K562 (cell line): ENCODE measurements at regions not wholly inside any gene's neighbourhood (a gene's known extent, or its start where the extent isn't known, plus 50 kb on each side); places are given as distances from the start of the nearest gene placed in this dataset.

ENCODE experiments used
- ATAC-seq: fragments of 200-7000 bp; cut with Tn5 transposase; 3 replicates; pipeline ENCODE4 v1.9.1; 2020; ENCODE audit warnings: moderate library complexity
- BruUV-seq: library from RNA; stranded (reverse); fragments of 400-500 nt; replicated peaks from 2 replicates; lab custom pipeline; 2021; lab: Mats Ljungman, UMichigan
- CTCF ChIA-PET: fragments of 300-600 bp; formaldehyde crosslinking; extraction: SDS; loops from one replicate; lab custom pipeline; 2021; ENCODE audit warnings: low intra/inter-chr PET ratio; lab: Yijun Ruan, JAX
- POLR2A ChIA-PET: fragments of 300-600, 350-650 bp; sonication (Branson Sonifier 250); formaldehyde crosslinking; extraction: SDS; loops from one replicate; lab custom pipeline; 2021; ENCODE audit warnings: antibody characterized with exemption, inconsistent platforms; lab: Yijun Ruan, JAX
- DNase-seq, 4 experiments: peaks; one replicate each; pipeline versions ENCODE4 v3.0.0 to v3.0.0-alpha.2; 2011 to 2018; ENCODE audit warnings: low spot score in 3 of 4, mixed read lengths in 3 of 4; ENCODE audit errors: extremely low read depth in 1 of 4
- FAIRE-seq: peaks from 2 replicates; lab custom pipeline; 2011; peaks lifted over from hg19 to GRCh38; lab: Jason Lieb, UNC
- H2AFZ ChIP-seq: 2 replicates; pipeline ENCODE4 v1.6.0; 2011; ENCODE audit warnings: low read depth, low read length, control low read depth, inconsistent platforms
- H3K27ac ChIP-seq: fragments of 200-600 bp; 3 replicates; pipeline ENCODE4 v1.8.0; 2011; ENCODE audit warnings: low read depth, mild to moderate bottlenecking, control low read depth, inconsistent platforms, low read length, moderate library complexity, mixed read lengths; ENCODE audit errors: extremely low read depth
- H3K27me3 ChIP-seq, 2 experiments: fragments of 300-600 bp in 1 of 2; 2 replicates in 1 of 2; 3 replicates in 1 of 2; pipeline versions ENCODE4 v1.6.0 to v1.8.0; 2011; ENCODE audit warnings: inconsistent platforms in 2 of 2, low read length in 2 of 2, mild to moderate bottlenecking in 1 of 2, mixed read lengths in 1 of 2, moderate library complexity in 1 of 2; ENCODE audit not compliant: control insufficient read depth in 2 of 2, insufficient read depth in 2 of 2
- H3K36me3 ChIP-seq: fragments of 300-600 bp; 3 replicates; pipeline ENCODE4 v1.8.0; 2011; ENCODE audit warnings: mild to moderate bottlenecking, low read length, inconsistent platforms; ENCODE audit not compliant: control insufficient read depth, insufficient read depth
- H3K4me1 ChIP-seq, 2 experiments: fragments of 200-600 bp in 1 of 2; replicated peaks in 1 of 2; 2 replicates in 1 of 2; 3 replicates in 1 of 2; pipeline versions ENCODE4 v1.5.1 to v1.8.0; 2011; ENCODE audit warnings: inconsistent platforms in 2 of 2, low read length in 2 of 2, mild to moderate bottlenecking in 1 of 2, mixed read lengths in 1 of 2, moderate library complexity in 1 of 2; ENCODE audit not compliant: control insufficient read depth in 2 of 2, insufficient read depth in 2 of 2
- H3K4me2 ChIP-seq: 2 replicates; pipeline ENCODE4 v1.6.1; 2011; ENCODE audit warnings: low read length, control low read depth, inconsistent platforms, mixed read lengths; ENCODE audit not compliant: insufficient read depth
- H3K4me3 ChIP-seq: fragments of 200-600 bp; sonication (generic), shearing (Covaris generic); 2 replicates; pipeline ENCODE4 v1.5.1; 2016; ENCODE audit warnings: control low read depth, inconsistent platforms
- H3K79me2 ChIP-seq: fragments of 200-600 bp; 3 replicates; pipeline ENCODE4 v1.8.0; 2011; ENCODE audit warnings: low read length, inconsistent platforms; ENCODE audit not compliant: control insufficient read depth, insufficient read depth
- H3K9ac ChIP-seq, 2 experiments: 2 replicates each; pipeline versions ENCODE4 v1.6.0 to v1.6.1; 2011; ENCODE audit warnings: low read depth in 2 of 2, low read length in 2 of 2, control low read depth in 1 of 2, inconsistent platforms in 1 of 2, mild to moderate bottlenecking in 1 of 2, mixed read lengths in 1 of 2; ENCODE audit not compliant: insufficient read depth in 1 of 2
- H3K9me1 ChIP-seq: one replicate; pipeline ENCODE4 v1.6.0; 2011; ENCODE audit warnings: inconsistent platforms, mild to moderate bottlenecking, low read length, moderate library complexity; ENCODE audit not compliant: control insufficient read depth, insufficient read depth
- H3K9me3 ChIP-seq: replicated peaks from 2 replicates; pipeline ENCODE4 v1.5.1; 2011; ENCODE audit warnings: low read depth, low read length, inconsistent platforms; ENCODE audit not compliant: control insufficient read depth, insufficient read depth
- H4K20me1 ChIP-seq: replicated peaks from 2 replicates; pipeline ENCODE4 v1.6.1; 2011; ENCODE audit warnings: low read length, inconsistent platforms, mixed read lengths; ENCODE audit not compliant: control insufficient read depth, insufficient read depth
- BHLHE40 ChIP-seq: IDR thresholded peaks from 2 replicates; pipeline ENCODE4 v1.6.1; 2011; ENCODE audit warnings: low read length, improper control_type of control experiment
- CREB1 ChIP-seq, 2 experiments: sonication (generic) in 1 of 2; formaldehyde crosslinking in 1 of 2; IDR thresholded peaks; 2 replicates each; pipeline versions ENCODE4 v1.6.1 to v1.8.0; 2012 to 2022; ENCODE audit warnings: inconsistent platforms in 1 of 2, mild to moderate bottlenecking in 1 of 2, missing genetic modification reagents in 1 of 2, moderate library complexity in 1 of 2
- FOXA1 ChIP-seq: fragments of 450-650 bp; IDR thresholded peaks from 2 replicates; pipeline ENCODE4 v1.6.1; 2016; ENCODE audit warnings: mild to moderate bottlenecking, borderline replicate concordance
- YY1 ChIP-seq, 3 experiments: IDR thresholded peaks; 2 replicates each; pipeline ENCODE4 v1.6.1; 2011; ENCODE audit warnings: low read length in 2 of 3, mild to moderate bottlenecking in 2 of 3, moderate library complexity in 2 of 3, borderline replicate concordance in 1 of 3, control low read depth in 1 of 3, low read depth in 1 of 3; ENCODE audit not compliant: insufficient read depth in 3 of 3, insufficient replicate concordance in 2 of 3, control insufficient read depth in 1 of 3, insufficient read length in 1 of 3; ENCODE audit errors: extremely low read depth in 1 of 3
- ZNF436 ChIP-seq: fragments of 250-450, 450-650 bp; sonication (Bioruptor Pico); formaldehyde crosslinking; IDR thresholded peaks from 2 replicates; pipeline ENCODE4 v1.7.0; 2020; ENCODE audit warnings: mild to moderate bottlenecking
- ZNF785 ChIP-seq: fragments of 250-450 bp; sonication (Bioruptor Pico); IDR thresholded peaks from 2 replicates; pipeline ENCODE4 v1.4.0; 2020; ENCODE audit warnings: mild to moderate bottlenecking
- WGBS: fragments of 100-300 bp; shearing (Covaris generic); methylation state at CpG from one replicate; pipeline ENCODE4 v1.1.6; 2016; ENCODE audit warnings: low coverage, mixed read lengths; ENCODE audit not compliant: insufficient coverage; ENCODE audit errors: missing lambda C conversion rate; 5-methylcytosine and 5-hydroxymethylcytosine counted together
- in situ Hi-C: fragments of 300-500 bp; cut with MboI; formaldehyde crosslinking; loops from 4 replicates; pipeline ENCODE4 v1.15.0; 2018; ENCODE audit warnings: inconsistent platforms, mixed read lengths
- intact Hi-C: fragments of 100-400 bp; cut with micrococcal nuclease; formaldehyde crosslinking; loops from 2 replicates; pipeline ENCODE4 v1.14.2; 2022

GRCh38 chr12:96098631-96099030 lies 63.2 kb upstream of the LTA4H start:
- WGBS, result 10% methylated on average over 2 of the region's 2 CpGs
- POLR2A ChIA-PET, result no interaction called here
- Histone ChIP-seq H4K20me1 (no peaks in the 10 kb centered on the region), H3K36me3 (no peaks in the 10 kb centered on the region)
- ATAC-seq, result no peak
- BruUV-seq, result no TSS peak
- no peak for TF ChIP-seq ZNF785 (CRISPR knock-in tag)
- TF ChIP-seq ZNF436 (CRISPR knock-in tag), result no peak
- TF ChIP-seq BHLHE40, result no peak
- no peak for TF ChIP-seq FOXA1
- no peak for TF ChIP-seq CREB1 (IDR thresholded peaks at IDR 0.05)
- no peak for TF ChIP-seq CREB1 (CRISPR knock-in tag; IDR thresholded peaks at IDR 0.05)
- TF ChIP-seq YY1 (IDR thresholded peaks at IDR 0.05; ENCODE audit: borderline replicate concordance in 1 of 3, control insufficient read depth in 1 of 3, extremely low read depth in 1 of 3, insufficient read depth in 3 of 3, insufficient read length in 1 of 3, insufficient replicate concordance in 2 of 3, low read depth in 1 of 3, low read length in 2 of 3), result no peak
- TF ChIP-seq, all 486 proteins: peak for 0
- intact Hi-C loops, result no loop called here
- H3K9me1 ChIP-seq, result no peaks in the 10 kb centered on the region
- FAIRE-seq (no peak), DNase-seq (no peak)
- no peak overlapping the region for H2AFZ ChIP-seq
- H3K4me3 ChIP-seq, result no peak overlapping the region
- in situ Hi-C loops, result no loop called here
- no peaks in the 10 kb centered on the region for H3K4me1 ChIP-seq
- CTCF ChIA-PET, result no interaction called here
- no peak overlapping the region for H3K4me2 ChIP-seq
- no peaks in the 10 kb centered on the region for H3K9me3 ChIP-seq
- H3K27ac ChIP-seq, result no peak overlapping the region
- no peaks in the 10 kb centered on the region for H3K79me2 ChIP-seq
- H3K27me3 ChIP-seq, result peaks cover 0 to 5% of the 10 kb centered on the region in 2 experiments; a peak in 2 of 5 replicates
- H3K9ac ChIP-seq, result no peak overlapping the region
